HEK293 (cell line): ENCODE measurements at regions not wholly inside any gene's neighbourhood (a gene's known extent, or its start where the extent isn't known, plus 50 kb on each side); places are given as distances from the start of the nearest gene placed in this dataset.
"Not testable (repeated sequence)": the region's sequence is repeated elsewhere in the genome, so short reads cannot be mapped to it uniquely, and the experiment has no call there.

Source experiments
- CTCF ChIA-PET: fragments of 350-600 bp; formaldehyde crosslinking; extraction: SDS; loops from one replicate; lab custom pipeline; 2021; ENCODE audit warnings: antibody characterized with exemption; lab: Yijun Ruan, JAX
- POLR2A ChIA-PET: fragments of 300-600 bp; formaldehyde crosslinking; extraction: SDS; loops from one replicate; lab custom pipeline; 2020; ENCODE audit warnings: antibody characterized with exemption, inconsistent platforms; lab: Yijun Ruan, JAX
- H3K27ac ChIP-seq: fragments of 200-500 bp; sonication (Bioruptor generic); 2 replicates; pipeline ENCODE4 v1.5.1; 2014; ENCODE audit warnings: low read depth, low read length, control low read depth, inconsistent platforms; ENCODE audit errors: extremely low read depth
- H3K36me3 ChIP-seq, 2 experiments: fragments of 200-500 bp in 1 of 2; sonication (Bioruptor generic) in 1 of 2; 1 replicate in 1 of 2; 2 replicates in 1 of 2; pipeline ENCODE4 v1.5.1; 2014 to 2017; ENCODE audit warnings: inconsistent platforms in 2 of 2, low read length in 2 of 2; ENCODE audit not compliant: control insufficient read depth in 2 of 2, insufficient read depth in 1 of 2
- H3K4me1 ChIP-seq: fragments of 200-500 bp; sonication (Bioruptor generic); 2 replicates; pipeline ENCODE4 v1.5.1; 2014; ENCODE audit warnings: mild to moderate bottlenecking, low read length, inconsistent platforms; ENCODE audit not compliant: control insufficient read depth, insufficient read depth
- H3K4me3 ChIP-seq: 2 replicates; pipeline ENCODE4 v1.5.1; 2011; ENCODE audit warnings: low read depth, mild to moderate bottlenecking, control low read depth, low read length, moderate library complexity
- H3K9me3 ChIP-seq: fragments of 200-500 bp; sonication (Bioruptor generic); 2 replicates; pipeline ENCODE4 v1.5.1; 2014; ENCODE audit warnings: low read depth, low read length, inconsistent platforms; ENCODE audit not compliant: control insufficient read depth, insufficient read depth
- OSR2 ChIP-seq: fragments of 450-650 bp; formaldehyde crosslinking; IDR thresholded peaks from 2 replicates; pipeline ENCODE4 v1.5.1; 2016; ENCODE audit warnings: missing biosample characterization, missing genetic modification characterization
- SETDB1 ChIP-seq: IDR thresholded peaks from one replicate; pipeline ENCODE4 v1.6.1; 2017; ENCODE audit warnings: mild to moderate bottlenecking, low read length, moderate library complexity, mixed read lengths; ENCODE audit not compliant: insufficient read length
- TRIM28 ChIP-seq: IDR thresholded peaks from 2 replicates; pipeline ENCODE4 v1.6.1; 2011; ENCODE audit warnings: low read length, control low read depth, borderline replicate concordance
- YY2 ChIP-seq: fragments of 450-650 bp; formaldehyde crosslinking; IDR thresholded peaks from 2 replicates; pipeline ENCODE4 v1.5.1; 2016; ENCODE audit warnings: missing biosample characterization, missing genetic modification characterization
- ZBTB17 ChIP-seq: fragments of 450-650 bp; formaldehyde crosslinking; IDR thresholded peaks from 2 replicates; pipeline ENCODE4 v1.5.1; 2016; ENCODE audit warnings: missing biosample characterization, missing genetic modification characterization
- ZBTB20 ChIP-seq: fragments of 450-650 bp; formaldehyde crosslinking; IDR thresholded peaks from 2 replicates; pipeline ENCODE4 v1.5.1; 2016; ENCODE audit warnings: missing biosample characterization, missing genetic modification characterization
- ZEB2 ChIP-seq: fragments of 450-650 bp; formaldehyde crosslinking; IDR thresholded peaks from 2 replicates; pipeline ENCODE4 v1.5.1; 2016; ENCODE audit warnings: missing biosample characterization, missing genetic modification characterization
- ZNF10 ChIP-seq: fragments of 450-650 bp; formaldehyde crosslinking; IDR thresholded peaks from 2 replicates; pipeline ENCODE4 v1.5.1; 2017; ENCODE audit warnings: missing biosample characterization, missing genetic modification characterization
- ZNF211 ChIP-seq: fragments of 450-650 bp; formaldehyde crosslinking; IDR thresholded peaks from 2 replicates; pipeline ENCODE4 v1.5.1; 2016; ENCODE audit warnings: low read depth, missing biosample characterization, missing genetic modification characterization
- ZNF354C ChIP-seq: fragments of 450-650 bp; formaldehyde crosslinking; IDR thresholded peaks from 2 replicates; pipeline ENCODE4 v1.5.1; 2016; ENCODE audit warnings: missing biosample characterization, missing genetic modification characterization, low read depth, borderline replicate concordance
- ZNF514 ChIP-seq: fragments of 450-650 bp; formaldehyde crosslinking; IDR thresholded peaks from 2 replicates; pipeline ENCODE4 v1.5.1; 2016; ENCODE audit warnings: missing biosample characterization, missing genetic modification characterization
- ZNF548 ChIP-seq: fragments of 450-650 bp; formaldehyde crosslinking; IDR thresholded peaks from 2 replicates; pipeline ENCODE4 v1.5.1; 2016; ENCODE audit warnings: missing biosample characterization, missing genetic modification characterization
- ZNF654 ChIP-seq: fragments of 450-650 bp; formaldehyde crosslinking; IDR thresholded peaks from 2 replicates; pipeline ENCODE4 v1.5.1; 2016; ENCODE audit warnings: low read depth, missing biosample characterization, missing genetic modification characterization
- TF ChIP-seq, protein P1 (sequence below): fragments of 450-650 bp; formaldehyde crosslinking; IDR thresholded peaks from 2 replicates; pipeline ENCODE4 v1.5.1; 2016; ENCODE audit warnings: missing biosample characterization, missing genetic modification characterization
- TF ChIP-seq, protein P2 (sequence below): fragments of 450-650 bp; formaldehyde crosslinking; IDR thresholded peaks from 2 replicates; pipeline ENCODE4 v1.5.1; 2017; ENCODE audit warnings: missing biosample characterization, missing genetic modification characterization
- TF ChIP-seq, protein P3 (sequence below): fragments of 450-650 bp; formaldehyde crosslinking; IDR thresholded peaks from 2 replicates; pipeline ENCODE4 v1.5.1; 2016; ENCODE audit warnings: missing biosample characterization, missing genetic modification characterization
- TF ChIP-seq, protein P4 (sequence below): fragments of 450-650 bp; formaldehyde crosslinking; IDR thresholded peaks from 2 replicates; pipeline ENCODE4 v1.5.1; 2016; ENCODE audit warnings: missing biosample characterization, missing genetic modification characterization

DNA sequence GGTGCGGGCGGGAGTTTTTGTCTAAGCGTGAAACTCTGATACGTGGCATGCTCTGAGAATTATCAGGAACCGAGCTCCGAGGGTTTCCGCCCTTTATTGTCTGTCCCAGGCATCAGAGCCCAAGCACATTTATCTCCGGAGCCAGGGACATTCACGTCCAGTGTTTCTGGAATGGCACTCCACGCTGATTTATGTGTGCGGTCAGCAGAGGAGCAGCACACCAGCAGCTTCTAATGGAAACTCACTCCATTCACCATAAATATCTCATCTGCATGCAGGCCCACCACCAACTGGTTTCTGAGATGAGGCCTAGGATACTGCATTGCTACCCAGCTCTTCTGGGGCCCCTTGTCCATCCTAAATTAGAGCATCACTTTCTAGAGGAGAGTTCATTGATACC is 51.9 kb upstream of the SYNDIG1 start (continued):
- TF ChIP-seq, protein P1, sequence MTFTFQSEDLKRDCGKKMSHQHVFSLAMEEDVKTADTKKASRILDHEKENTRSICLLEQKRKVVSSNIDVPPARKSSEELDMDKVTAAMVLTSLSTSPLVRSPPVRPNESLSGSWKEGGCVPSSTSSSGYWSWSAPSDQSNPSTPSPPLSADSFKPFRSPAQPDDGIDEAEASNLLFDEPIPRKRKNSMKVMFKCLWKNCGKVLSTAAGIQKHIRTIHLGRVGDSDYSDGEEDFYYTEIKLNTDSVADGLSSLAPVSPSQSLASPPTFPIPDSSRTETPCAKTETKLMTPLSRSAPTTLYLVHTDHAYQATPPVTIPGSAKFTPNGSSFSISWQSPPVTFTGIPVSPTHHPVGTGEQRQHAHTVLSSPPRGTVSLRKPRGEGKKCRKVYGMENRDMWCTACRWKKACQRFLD (tag by site-specific recombination) = no peak
- TF ChIP-seq, protein P2, sequence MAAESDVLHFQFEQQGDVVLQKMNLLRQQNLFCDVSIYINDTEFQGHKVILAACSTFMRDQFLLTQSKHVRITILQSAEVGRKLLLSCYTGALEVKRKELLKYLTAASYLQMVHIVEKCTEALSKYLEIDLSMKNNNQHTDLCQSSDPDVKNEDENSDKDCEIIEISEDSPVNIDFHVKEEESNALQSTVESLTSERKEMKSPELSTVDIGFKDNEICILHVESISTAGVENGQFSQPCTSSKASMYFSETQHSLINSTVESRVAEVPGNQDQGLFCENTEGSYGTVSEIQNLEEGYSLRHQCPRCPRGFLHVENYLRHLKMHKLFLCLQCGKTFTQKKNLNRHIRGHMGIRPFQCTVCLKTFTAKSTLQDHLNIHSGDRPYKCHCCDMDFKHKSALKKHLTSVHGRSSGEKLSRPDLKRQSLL = no peak
- TF ChIP-seq ZNF654 (tag by site-specific recombination) = no peak
- no peak for TF ChIP-seq ZNF514 (tag by site-specific recombination)
- no peak for TF ChIP-seq ZBTB20 (tag by site-specific recombination)
- TF ChIP-seq, all 188 proteins: peak for 0

DNA sequence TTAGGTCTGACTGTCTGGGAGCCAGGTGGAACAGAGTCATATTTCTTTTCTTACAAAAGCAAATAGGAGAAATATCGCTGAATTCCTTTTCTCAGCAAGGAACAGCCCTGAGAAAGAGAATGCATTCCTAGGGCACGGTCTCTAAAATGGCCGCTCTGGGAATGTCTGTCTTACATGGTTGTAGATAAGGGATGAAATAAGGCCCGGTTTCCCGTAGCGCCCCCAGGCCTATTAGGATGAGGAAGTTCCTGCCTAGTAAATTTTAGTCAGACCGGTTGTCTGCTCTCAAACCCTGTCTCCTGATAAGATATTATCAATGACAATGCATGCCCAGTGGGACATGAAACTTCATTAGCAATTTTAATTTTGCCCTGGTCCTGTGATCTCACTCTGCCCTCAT is 54.0 kb upstream of the SYNDIG1 start:
- POLR2A ChIA-PET, H3K9me3 ChIP-seq, H3K36me3 ChIP-seq, H3K4me3 ChIP-seq, H3K27ac ChIP-seq, H3K4me1 ChIP-seq, CTCF ChIA-PET: not testable (repeated sequence)
- peak; percentile 77 for TF ChIP-seq SETDB1
- peak; percentile 20; the same call in 1 of the 2 replicates for TF ChIP-seq TRIM28

DNA sequence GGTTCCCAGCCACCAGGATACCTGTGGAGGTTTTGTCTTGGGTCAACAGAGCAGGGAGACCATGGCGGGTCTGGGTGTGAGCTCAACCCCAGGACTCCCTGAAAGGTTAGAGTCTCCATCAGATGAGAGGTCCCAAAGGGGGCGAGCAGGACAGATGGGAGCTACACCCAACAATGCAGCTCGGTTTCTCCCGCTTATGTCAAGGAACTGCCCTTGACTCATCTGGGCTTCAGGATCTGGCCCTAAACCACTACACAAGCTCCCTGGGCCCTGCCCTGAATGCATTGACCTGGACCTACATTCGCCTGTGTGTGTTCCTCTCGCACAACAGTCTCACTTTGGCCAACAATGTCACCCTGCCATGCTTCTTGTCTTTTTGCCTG is 57.6 kb upstream of the SYNDIG1 start:
- TF ChIP-seq, protein P3, sequence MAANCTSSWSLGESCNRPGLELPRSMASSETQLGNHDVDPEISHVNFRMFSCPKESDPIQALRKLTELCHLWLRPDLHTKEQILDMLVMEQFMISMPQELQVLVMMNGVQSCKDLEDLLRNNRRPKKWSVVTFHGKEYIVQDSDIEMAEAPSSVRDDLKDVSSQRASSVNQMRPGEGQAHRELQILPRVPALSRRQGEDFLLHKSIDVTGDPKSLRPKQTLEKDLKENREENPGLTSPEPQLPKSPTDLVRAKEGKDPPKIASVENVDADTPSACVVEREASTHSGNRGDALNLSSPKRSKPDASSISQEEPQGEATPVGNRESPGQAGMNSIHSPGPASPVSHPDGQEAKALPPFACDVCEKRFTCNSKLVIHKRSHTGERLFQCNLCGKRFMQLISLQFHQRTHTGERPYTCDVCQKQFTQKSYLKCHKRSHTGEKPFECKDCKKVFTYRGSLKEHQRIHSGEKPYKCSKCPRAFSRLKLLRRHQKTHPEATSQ = no peak
- no peak for TF ChIP-seq YY2 (tag by site-specific recombination)
- no peak for TF ChIP-seq OSR2 (tag by site-specific recombination)
- TF ChIP-seq ZNF354C (tag by site-specific recombination) = no peak
- TF ChIP-seq ZBTB17 = no peak
- TF ChIP-seq ZNF548 (tag by site-specific recombination) = no peak
- no peak for TF ChIP-seq ZEB2 (tag by site-specific recombination)
- TF ChIP-seq ZNF10 = no peak
- TF ChIP-seq, protein P4, sequence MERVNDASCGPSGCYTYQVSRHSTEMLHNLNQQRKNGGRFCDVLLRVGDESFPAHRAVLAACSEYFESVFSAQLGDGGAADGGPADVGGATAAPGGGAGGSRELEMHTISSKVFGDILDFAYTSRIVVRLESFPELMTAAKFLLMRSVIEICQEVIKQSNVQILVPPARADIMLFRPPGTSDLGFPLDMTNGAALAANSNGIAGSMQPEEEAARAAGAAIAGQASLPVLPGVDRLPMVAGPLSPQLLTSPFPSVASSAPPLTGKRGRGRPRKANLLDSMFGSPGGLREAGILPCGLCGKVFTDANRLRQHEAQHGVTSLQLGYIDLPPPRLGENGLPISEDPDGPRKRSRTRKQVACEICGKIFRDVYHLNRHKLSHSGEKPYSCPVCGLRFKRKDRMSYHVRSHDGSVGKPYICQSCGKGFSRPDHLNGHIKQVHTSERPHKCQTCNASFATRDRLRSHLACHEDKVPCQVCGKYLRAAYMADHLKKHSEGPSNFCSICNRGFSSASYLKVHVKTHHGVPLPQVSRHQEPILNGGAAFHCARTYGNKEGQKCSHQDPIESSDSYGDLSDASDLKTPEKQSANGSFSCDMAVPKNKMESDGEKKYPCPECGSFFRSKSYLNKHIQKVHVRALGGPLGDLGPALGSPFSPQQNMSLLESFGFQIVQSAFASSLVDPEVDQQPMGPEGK (tag by site-specific recombination) = no peak
- TF ChIP-seq ZNF211 = no peak
- no peaks in the 10 kb centered on the region for H3K36me3 ChIP-seq
- POLR2A ChIA-PET = no interaction called here
- CTCF ChIA-PET = interaction anchor here (0.5 kb wide), 1 partner anchor 56 kb away, joined by 5 read pairs; no protein-coding TSS in a partner anchor
- no peak overlapping the region for H3K4me3 ChIP-seq
- H3K9me3 ChIP-seq = no peaks in the 10 kb centered on the region
- no peaks in the 10 kb centered on the region for H3K4me1 ChIP-seq
- no peak overlapping the region for H3K27ac ChIP-seq
